GM12874 (cell line): ENCODE measurements at regions not wholly inside any gene's neighbourhood (a gene's known extent, or its start where the extent isn't known, plus 50 kb on each side); places are given as distances from the start of the nearest gene placed in this dataset.

ENCODE experiments used
- CTCF ChIP-seq: IDR thresholded peaks from 2 replicates; pipeline ENCODE4 v1.5.1; 2011; ENCODE audit warnings: low read depth, mild to moderate bottlenecking, control low read depth, low read length, moderate library complexity; ENCODE audit not compliant: insufficient read depth

- TF ChIP-seq CTCF: no peak
These were observed 314.6 kb upstream of the KYNU start for GRCh38 chr2:142562900-142563299.

- no peak for TF ChIP-seq CTCF
These were observed 315.8 kb upstream of the KYNU start for GRCh38 chr2:142561656-142562055.

GRCh38 chr2:142557391-142557790 lies 320.1 kb upstream of the KYNU start:
- no peak for TF ChIP-seq CTCF

GRCh38 chr2:142545036-142545435 lies 332.4 kb upstream of the KYNU start:
- no peak for TF ChIP-seq CTCF

GRCh38 chr2:142544173-142544572 lies 333.3 kb upstream of the KYNU start:
- TF ChIP-seq CTCF: no peak

GRCh38 chr2:142542431-142542910 lies 335.0 kb upstream of the KYNU start:
- no peak for TF ChIP-seq CTCF

GRCh38 chr2:142536966-142537365 lies 340.5 kb upstream of the KYNU start:
- TF ChIP-seq CTCF: no peak

- TF ChIP-seq CTCF: no peak
These were observed 341.0 kb upstream of the KYNU start for GRCh38 chr2:142536492-142536891.
